Transverse colon (tissue), 4 donors: ENCODE measurements at regions not wholly inside any gene's neighbourhood (a gene's known extent, or its start where the extent isn't known, plus 50 kb on each side); places are given as distances from the start of the nearest gene placed in this dataset.

Experiments
- CTCF ChIP-seq, 5 experiments: fragments of 200-600 bp in 3 of 5; fragments of 450-650 bp in 2 of 5; sonication (generic) in 3 of 5; IDR thresholded peaks; 1 replicate in 2 of 5; 2 replicates in 3 of 5; pipeline ENCODE4 v1.5.1; 2016 to 2017; ENCODE audit warnings: antibody characterized with exemption in 5 of 5, inconsistent platforms in 3 of 5, mild to moderate bottlenecking in 2 of 5, moderate library complexity in 1 of 5
- EP300 ChIP-seq: sonication (generic); formaldehyde crosslinking; IDR thresholded peaks from one replicate; pipeline ENCODE4 v1.6.1; 2017; ENCODE audit warnings: antibody characterized with exemption, low read depth
- POLR2A ChIP-seq: fragments of 450-650 bp; IDR thresholded peaks from one replicate; pipeline ENCODE4 v1.6.1; 2016; ENCODE audit warnings: antibody characterized with exemption, mild to moderate bottlenecking, moderate library complexity
- POLR2AphosphoS5 ChIP-seq, 3 donors: sonication (generic); formaldehyde crosslinking; IDR thresholded peaks; one replicate each; pipeline ENCODE4 v1.6.1; 2016; ENCODE audit warnings: antibody characterized with exemption in 3 of 3

GRCh38 chr5:174386846-174387245 is 337.5 kb upstream of the MSX2 start:
- no peak for TF ChIP-seq CTCF (IDR thresholded peaks at IDR 0.05)
- no peak for TF ChIP-seq POLR2A
- no peak for TF ChIP-seq POLR2AphosphoS5 (IDR thresholded peaks at IDR 0.05)
- TF ChIP-seq EP300, result no peak
